Smooth muscle cell (in vitro differentiated cells): ENCODE measurements at regions not wholly inside any gene's neighbourhood (a gene's known extent, or its start where the extent isn't known, plus 50 kb on each side); places are given as distances from the start of the nearest gene placed in this dataset.
"Not testable (repeated sequence)": the region's sequence is repeated elsewhere in the genome, so short reads cannot be mapped to it uniquely, and the experiment has no call there.

Experiments
- DNase-seq: peaks from one replicate; lab custom pipeline; 2025; ENCODE audit not compliant: unreplicated experiment; lab: John Stamatoyannopoulos, UW
- H2AFZ ChIP-seq: fragments of 200-600 bp; sonication (generic); 2 replicates; pipeline ENCODE4 v1.6.0; 2016; ENCODE audit warnings: antibody characterized with exemption, low read depth, mild to moderate bottlenecking
- H3F3A ChIP-seq: fragments of 200-600 bp; sonication (generic); 2 replicates; pipeline ENCODE4 v1.6.0; 2017; ENCODE audit warnings: antibody characterized with exemption, low read depth
- H3K27ac ChIP-seq: fragments of 200-600 bp; sonication (generic); 2 replicates; pipeline ENCODE4 v1.5.1; 2016; ENCODE audit warnings: low read depth, mild to moderate bottlenecking
- H3K27me3 ChIP-seq: fragments of 200-600 bp; sonication (generic); 2 replicates; pipeline ENCODE4 v1.6.1; 2016; ENCODE audit warnings: low read depth, mild to moderate bottlenecking
- H3K36me3 ChIP-seq: fragments of 200-600 bp; sonication (generic); 2 replicates; pipeline ENCODE4 v1.5.1; 2016; ENCODE audit warnings: low read depth
- H3K4me1 ChIP-seq: fragments of 200-600 bp; sonication (generic); 2 replicates; pipeline ENCODE4 v1.5.1; 2016; ENCODE audit warnings: low read depth
- H3K4me2 ChIP-seq: fragments of 200-600 bp; sonication (generic); 2 replicates; pipeline ENCODE4 v1.6.0; 2016; ENCODE audit warnings: mild to moderate bottlenecking
- H3K4me3 ChIP-seq: fragments of 200-600 bp; sonication (generic); 2 replicates; pipeline ENCODE4 v1.5.1; 2016; ENCODE audit warnings: mild to moderate bottlenecking
- H3K79me2 ChIP-seq: fragments of 200-600 bp; sonication (generic); 2 replicates; pipeline ENCODE4 v1.6.0; 2016; ENCODE audit warnings: low read depth, mild to moderate bottlenecking
- H3K9ac ChIP-seq: fragments of 200-600 bp; sonication (generic); 2 replicates; pipeline ENCODE4 v1.6.0; 2016; ENCODE audit warnings: low read depth
- H3K9me3 ChIP-seq: fragments of 200-600 bp; sonication (generic); replicated peaks from 2 replicates; pipeline ENCODE4 v1.5.1; 2016; ENCODE audit warnings: low read depth
- H4K20me1 ChIP-seq: fragments of 200-600 bp; sonication (generic); 2 replicates; pipeline ENCODE4 v1.6.0; 2016; ENCODE audit warnings: low read depth
- CTCF ChIP-seq: fragments of 200-600 bp; sonication (generic); IDR thresholded peaks from 2 replicates; pipeline ENCODE4 v1.5.1; 2017; ENCODE audit warnings: borderline replicate concordance, mild to moderate bottlenecking, antibody characterized with exemption; ENCODE audit not compliant: insufficient read depth, poor library complexity, severe bottlenecking
- WGBS: methylation state at CpG from one replicate; pipeline ENCODE4 v1.1.7; 2016; ENCODE audit warnings: low lambda C conversion rate; 5-methylcytosine and 5-hydroxymethylcytosine counted together

GRCh38 chr5:92022415-92023140 lies 639.5 kb upstream of the ARRDC3 start:
- Histone ChIP-seq H3K4me1 (no peaks in the 10 kb centered on the region), H3F3A (no peaks in the 10 kb centered on the region), H4K20me1 (no peaks in the 10 kb centered on the region), H3K9me3 (no peaks in the 10 kb centered on the region), H3K79me2 (no peaks in the 10 kb centered on the region), H3K9ac (no peak overlapping the region), H2AFZ (no peak overlapping the region), H3K4me2 (no peak overlapping the region), H3K4me3 (no peak overlapping the region), H3K27ac (no peak overlapping the region), H3K36me3 (no peaks in the 10 kb centered on the region), H3K27me3 (no peaks in the 10 kb centered on the region)
- WGBS, result 99% methylated on average over 3 of the region's 3 CpGs
- DNase-seq, result no peak
- TF ChIP-seq CTCF, result no peak

- H3K27ac ChIP-seq, result peak overlapping the region; percentile 49
- H3K9me3 ChIP-seq, result no peaks in the 10 kb centered on the region
- H3K4me1 ChIP-seq, result no peaks in the 10 kb centered on the region
- H3K79me2 ChIP-seq, result no peaks in the 10 kb centered on the region
- TF ChIP-seq CTCF, result no peak
- no peaks in the 10 kb centered on the region for H3K27me3 ChIP-seq
- no peak overlapping the region for H3K4me2 ChIP-seq
- H2AFZ ChIP-seq, result no peak overlapping the region
- WGBS, result 92% methylated on average over 2 of the region's 2 CpGs
- no peak overlapping the region for H3K9ac ChIP-seq
- no peaks in the 10 kb centered on the region for H3F3A ChIP-seq
- no peaks in the 10 kb centered on the region for H3K36me3 ChIP-seq
- H3K4me3 ChIP-seq, result no peak overlapping the region
- H4K20me1 ChIP-seq, result no peaks in the 10 kb centered on the region
- no peak for DNase-seq
Observed at GRCh38 chr5:92019376-92019990, 636.4 kb upstream of the ARRDC3 start.

- no peak overlapping the region for H3K4me3 ChIP-seq
- peak overlapping the region; percentile 50 for H3K4me2 ChIP-seq
- DNase-seq, result no peak
Observed at GRCh38 chr5:92017776-92018175, 634.7 kb upstream of the ARRDC3 start.

GRCh38 chr5:92011845-92012244 lies 628.7 kb upstream of the ARRDC3 start:
- H3K4me3 ChIP-seq, H3K4me1 ChIP-seq, H3K4me2 ChIP-seq, H3K27me3 ChIP-seq, H3K27ac ChIP-seq, H3K9me3 ChIP-seq, DNase-seq, H3K79me2 ChIP-seq, H3K36me3 ChIP-seq, H3K9ac ChIP-seq, H4K20me1 ChIP-seq, H3F3A ChIP-seq, H2AFZ ChIP-seq: not testable (repeated sequence)
- WGBS, result 86% methylated on average over 1 of the region's 1 CpG

More at GRCh38 chr5:92017776-92018175, 634.7 kb upstream of the ARRDC3 start:
- no peak overlapping the region for H3K9ac ChIP-seq
- no peak for TF ChIP-seq CTCF
- H3F3A ChIP-seq, result no peaks in the 10 kb centered on the region
- no peaks in the 10 kb centered on the region for H4K20me1 ChIP-seq
- no peaks in the 10 kb centered on the region for H3K36me3 ChIP-seq
- no peaks in the 10 kb centered on the region for H3K79me2 ChIP-seq
- no peaks in the 10 kb centered on the region for H3K27me3 ChIP-seq
- H2AFZ ChIP-seq, result no peak overlapping the region
- peak overlapping the region; percentile 53 for H3K27ac ChIP-seq
- H3K9me3 ChIP-seq, result no peaks in the 10 kb centered on the region
- H3K4me1 ChIP-seq, result no peaks in the 10 kb centered on the region
